GM18868 (cell line): ENCODE measurements at regions not wholly inside any gene's neighbourhood (a gene's known extent, or its start where the extent isn't known, plus 50 kb on each side); places are given as distances from the start of the nearest gene placed in this dataset.

ENCODE experiments used
- ATAC-seq: cut with Tn5 transposase; IDR thresholded peaks from one replicate; pipeline ENCODE4 v1.9.1; 2021; ENCODE audit warnings: mild to moderate bottlenecking, moderate library complexity; ENCODE audit not compliant: unreplicated experiment

DNA sequence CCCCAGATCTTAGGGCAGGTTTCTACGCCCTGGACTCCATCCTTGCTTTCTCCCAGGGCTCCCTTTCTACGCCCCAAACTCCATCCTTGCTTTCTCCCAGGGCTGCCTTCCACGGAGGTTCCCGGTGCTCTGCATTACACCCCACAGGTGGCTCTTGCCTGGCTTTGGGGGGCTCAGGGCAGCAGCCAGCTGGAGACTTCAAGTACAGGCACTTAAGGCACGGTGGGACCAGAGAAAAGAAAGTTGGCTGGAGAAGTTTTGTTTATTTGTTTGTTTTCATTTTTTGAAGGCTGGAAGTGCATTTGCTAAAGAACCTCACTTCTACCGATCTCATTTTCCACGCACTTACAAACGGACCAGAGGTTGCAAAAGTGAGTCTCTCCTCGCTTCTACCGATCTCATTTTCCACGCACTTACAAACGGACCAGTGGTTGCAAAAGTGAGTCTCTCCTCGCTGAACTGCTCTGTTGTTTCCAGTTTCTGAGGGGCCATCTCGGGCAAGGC is 103.8 kb upstream of the MED13L start:
- ATAC-seq = no peak

DNA sequence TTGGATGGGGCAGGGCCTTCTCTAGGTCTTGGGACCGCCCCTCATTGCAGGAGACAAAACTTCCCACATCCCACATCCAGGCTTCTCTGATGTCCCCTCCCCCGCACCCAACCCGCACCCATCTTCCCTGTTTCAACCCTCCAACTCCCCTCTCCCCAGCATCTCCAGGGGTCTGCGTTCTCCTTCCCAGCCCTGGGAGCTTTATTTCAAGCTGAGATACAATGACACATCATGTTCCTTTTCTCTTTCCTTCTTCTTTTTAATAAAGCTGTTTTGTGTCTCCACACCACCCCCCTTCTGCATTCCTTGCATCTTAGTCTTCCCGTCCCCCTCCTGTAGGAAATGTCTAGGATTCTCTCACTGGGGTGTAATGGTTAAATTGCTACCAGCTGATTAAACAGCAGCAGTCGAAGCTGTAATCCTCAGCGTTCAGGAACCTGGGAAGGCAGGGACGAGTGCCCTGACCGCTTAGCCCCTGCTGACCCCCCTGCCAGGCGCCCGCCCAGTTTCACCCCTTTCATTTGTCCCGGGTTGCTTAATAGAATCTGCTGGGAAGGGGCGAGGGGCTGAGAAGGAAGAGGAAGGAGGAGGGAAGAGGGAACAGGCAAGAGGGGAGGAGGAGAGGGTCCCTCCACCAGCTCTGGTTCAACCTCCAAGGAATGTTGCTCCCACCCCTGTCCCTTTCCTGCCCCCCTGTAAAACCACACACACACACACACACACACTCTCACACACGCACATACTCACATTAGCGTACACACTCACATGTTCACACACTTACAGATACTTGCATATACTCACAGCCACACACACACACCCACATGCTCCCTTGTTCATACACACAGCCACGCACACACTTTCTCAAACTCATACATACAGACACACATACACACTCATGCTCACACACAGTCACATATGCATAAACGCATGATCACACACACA is 104.5 kb upstream of the MED13L start:
- ATAC-seq = no peak

DNA sequence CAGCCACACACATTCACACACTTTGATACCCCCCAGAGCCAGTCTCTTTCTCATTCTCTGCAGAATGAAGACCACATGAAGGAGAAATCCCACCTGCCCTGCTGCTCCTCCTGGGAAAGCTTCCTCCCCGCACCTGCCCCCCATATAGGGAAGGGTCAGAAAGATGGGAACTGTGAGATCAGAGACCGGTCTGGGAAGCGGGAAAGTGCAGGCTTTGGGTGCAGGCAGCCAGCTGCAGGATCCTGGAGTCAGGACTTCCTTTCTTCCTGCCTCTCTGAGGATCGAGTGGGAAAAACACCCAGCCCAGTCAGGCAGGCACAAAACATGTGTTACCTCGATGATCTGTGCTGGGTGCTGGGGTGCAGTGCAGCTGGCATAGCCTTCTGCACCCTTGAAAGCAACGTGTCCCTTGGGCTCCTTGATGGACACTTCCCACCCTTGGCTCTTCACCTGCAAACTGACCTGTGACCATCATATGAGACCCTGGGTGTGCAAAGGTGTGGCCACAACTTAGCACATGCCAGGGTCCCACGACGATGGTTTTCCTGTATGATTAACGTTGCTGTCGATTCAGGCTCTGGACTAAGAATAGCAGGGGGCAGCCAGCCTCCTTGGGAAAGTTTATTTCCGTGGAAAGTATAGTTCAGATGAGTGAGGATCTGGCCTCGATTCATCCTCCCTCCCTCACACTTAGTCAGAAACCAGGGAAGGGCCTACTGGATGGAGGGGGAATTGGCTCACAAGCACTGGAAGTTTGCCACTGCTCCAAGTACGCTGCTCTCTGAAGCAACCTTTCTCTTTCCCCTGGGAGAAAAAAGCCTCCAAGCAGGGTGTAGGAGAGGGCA is 105.4 kb upstream of the MED13L start:
- no peak for ATAC-seq

DNA sequence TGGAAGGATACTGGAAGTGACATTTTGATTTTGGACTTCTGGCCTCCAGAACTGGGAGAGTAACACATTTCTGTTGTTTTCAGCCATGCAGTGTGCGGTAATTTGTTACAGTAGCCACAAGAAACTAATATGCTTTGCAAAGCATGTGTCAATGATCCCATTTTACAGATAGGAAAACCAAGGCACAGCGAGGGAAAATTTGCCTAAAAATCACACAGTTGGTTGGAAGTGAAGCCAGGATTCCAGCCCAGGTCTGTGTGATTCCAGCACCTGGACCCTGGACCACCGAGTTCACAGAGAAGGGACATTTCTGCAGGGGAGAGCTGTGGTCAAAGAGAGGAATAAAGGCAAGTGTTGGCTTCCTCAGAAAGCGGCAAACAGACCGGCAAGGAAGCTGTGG is 106.7 kb upstream of the MED13L start:
- no peak for ATAC-seq

DNA sequence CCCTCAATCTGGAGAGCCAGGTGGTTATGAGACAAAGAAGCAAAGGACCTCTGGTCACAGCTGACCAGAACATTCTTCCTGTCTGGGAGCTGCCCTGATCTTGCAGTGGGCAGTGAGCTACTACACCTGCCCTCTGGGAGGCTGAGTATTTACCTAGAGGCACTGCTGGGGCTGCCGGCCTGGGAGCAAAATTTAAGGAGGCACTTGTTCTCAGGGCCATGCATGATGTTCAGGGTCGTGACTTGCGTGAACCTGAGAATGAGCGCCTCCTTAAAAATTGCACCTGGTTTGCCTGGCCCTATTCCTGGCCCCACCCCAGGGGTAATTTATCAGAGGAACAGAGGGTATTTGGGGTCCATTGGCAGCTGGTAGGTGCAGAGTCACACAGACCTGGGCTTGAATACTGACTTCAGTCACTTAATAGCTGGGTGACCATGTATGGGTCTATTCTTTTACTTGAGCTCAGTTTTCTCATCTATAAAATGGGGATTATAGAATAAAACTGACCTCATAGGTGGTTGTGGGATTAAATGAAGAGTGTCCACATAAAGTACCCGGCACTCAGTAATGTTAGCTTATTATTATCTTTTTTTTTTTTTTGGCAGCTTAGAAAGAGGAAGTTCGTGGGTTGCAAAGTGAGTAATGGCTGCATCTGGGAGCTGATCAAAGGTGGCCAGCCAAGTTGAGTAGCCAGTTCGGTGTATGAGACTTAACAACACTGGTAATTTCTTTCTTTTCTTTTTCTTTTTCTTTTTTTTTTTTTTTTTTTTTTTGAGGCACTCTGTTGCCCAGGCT is 107.4 kb upstream of the MED13L start:
- ATAC-seq = no peak

DNA sequence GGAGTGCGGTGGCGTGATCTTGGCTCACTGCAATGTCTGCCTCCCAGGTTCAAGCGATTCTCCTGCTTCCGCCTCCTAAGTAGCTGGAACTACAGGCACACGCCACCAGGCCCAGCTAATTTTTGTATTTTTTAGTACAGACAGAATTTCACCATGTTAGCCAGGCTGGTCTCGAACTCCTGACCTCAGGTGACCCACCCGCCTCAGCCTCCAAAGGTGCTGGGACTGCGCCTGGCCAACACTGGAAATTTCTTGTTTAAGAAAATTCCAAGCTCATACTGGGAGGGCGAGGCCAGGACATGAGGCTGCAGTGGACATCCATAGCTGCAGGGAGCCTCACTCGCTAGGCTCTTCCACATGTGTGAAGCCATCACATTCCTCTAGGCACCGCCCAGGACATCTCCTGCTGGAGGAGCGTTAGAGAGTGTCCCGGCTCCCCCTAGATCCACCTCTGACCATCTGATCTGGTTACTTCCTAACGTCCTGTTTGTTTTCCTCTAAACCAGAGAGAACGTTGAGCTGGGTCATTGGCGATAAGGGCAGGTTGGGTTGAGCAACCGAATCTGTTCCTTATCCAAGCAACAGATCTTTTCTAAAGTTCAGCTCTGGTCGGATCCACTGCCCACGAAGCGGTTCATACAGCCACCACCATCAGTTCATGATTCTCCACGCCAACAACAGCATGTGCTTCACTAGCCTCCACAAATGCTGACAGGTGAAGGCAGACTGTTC is 108.2 kb upstream of the MED13L start:
- no peak for ATAC-seq

DNA sequence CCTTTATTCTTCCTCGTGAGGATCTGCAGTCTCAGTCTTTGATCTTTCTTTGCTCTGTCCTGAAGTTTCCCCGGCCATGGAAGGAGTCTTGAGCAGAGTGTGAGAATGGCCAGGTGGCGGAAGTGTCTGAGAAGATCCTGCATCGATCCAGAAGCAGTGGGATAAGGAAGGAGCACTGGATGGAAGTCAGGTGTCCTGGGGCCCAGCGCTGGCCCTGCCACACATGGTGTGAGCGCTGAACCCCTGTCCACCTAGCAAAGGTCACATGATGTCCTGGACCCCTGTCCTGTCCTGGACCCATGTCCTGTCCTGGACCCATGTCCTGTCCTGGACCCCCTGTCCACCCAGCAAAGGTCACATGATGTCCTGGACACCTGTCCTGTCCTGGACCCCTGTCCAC is 111.8 kb upstream of the MED13L start:
- no peak for ATAC-seq

DNA sequence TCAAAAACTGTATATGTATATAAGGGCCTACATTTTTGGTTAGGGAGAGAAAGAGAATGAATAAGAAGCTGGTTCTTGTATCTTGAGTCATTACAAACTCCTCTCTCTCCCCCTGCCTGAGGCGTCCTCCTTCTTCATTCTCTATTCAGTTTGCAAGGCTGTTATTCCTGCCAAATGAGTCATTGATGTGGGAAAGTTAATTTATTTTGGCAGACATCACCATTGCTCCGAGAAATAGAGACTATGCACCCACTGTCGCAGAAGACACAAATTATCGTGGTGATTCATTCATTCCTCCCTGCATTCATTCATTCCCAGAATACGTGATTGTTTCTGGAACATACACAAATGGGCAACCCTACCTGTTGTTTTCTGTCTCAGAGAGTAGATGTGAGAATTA is 112.5 kb upstream of the MED13L start:
- ATAC-seq = no peak

DNA sequence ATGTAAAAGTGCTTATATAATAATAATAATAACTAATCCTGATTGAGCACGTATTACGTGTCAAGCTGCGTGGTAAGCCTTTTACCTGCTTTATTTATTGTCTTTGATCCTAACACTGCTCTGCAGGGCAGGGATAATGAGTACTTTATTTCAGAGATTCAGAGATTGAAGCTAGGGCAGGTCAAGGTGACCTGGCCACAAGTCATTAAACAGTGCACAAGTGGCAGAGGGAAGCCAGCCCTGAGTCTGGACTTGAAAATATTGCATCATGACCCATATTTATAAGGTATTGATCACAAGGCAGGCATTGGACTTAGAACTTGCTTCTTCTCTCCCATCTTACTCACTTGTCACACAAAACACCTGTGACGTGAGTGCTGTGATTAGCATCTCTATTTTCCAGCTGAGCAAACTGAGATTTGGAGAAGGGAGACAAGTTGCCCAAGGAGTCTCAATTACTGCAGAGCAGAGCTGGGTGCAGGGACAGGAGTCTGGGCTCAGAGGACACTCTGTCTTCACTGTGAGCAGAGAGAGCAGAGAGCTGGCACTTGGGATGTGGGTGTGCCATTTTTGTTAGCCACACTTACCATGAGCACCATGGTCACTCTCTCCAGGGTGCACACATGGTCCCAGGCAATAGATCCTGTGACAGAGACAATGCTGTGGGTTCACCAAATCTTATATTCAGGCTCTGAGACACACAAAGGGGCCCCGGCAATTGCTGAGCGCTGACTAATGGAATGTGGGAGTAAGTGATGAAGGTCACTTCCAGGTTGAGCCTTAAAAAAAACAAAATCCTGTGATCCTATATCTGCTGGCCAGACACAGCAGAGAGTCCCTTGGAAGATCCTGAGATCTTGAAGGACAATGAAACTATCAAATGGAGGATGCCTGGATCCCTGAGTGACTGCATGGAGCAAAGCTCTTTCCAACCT is 113.2 kb upstream of the MED13L start:
- ATAC-seq = no peak

DNA sequence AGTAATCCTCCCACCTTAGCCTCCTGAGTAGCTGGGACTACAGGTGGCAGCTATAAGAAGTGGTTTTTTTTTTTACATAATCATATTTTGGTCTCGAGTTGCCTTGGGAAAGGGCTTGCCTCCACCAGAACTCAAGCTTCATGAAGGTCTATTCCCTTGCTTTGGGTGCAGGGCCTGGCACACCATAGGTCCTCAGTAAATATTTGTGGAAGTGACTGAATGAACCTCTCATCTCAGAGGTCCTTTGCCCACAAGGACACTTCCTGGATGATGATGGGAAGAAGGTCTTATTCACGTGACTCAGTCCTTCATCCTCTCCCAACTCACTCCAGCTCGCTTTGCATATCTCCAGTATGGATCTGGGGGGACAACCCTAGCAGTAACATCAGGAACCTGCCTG is 114.0 kb upstream of the MED13L start:
- no peak for ATAC-seq

DNA sequence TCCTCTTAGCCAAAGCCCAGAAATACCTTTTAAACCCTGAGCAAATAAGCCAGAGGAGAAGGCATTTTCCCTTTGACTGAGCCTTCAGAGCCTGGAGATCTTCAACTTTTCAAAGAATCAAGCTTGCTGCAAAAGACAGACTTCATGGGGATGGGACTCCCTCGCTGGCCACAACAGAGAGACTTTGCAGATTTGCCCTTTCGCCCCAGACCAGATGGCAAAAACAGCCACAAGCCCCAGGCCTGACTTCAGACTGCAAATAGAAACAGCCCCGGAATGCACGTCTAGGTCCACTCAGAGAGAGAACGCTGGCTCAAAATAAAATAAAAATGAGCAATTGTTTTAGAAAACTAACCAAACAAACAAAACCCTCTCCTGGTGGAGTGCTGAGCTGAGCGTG is 114.6 kb upstream of the MED13L start:
- no peak for ATAC-seq

DNA sequence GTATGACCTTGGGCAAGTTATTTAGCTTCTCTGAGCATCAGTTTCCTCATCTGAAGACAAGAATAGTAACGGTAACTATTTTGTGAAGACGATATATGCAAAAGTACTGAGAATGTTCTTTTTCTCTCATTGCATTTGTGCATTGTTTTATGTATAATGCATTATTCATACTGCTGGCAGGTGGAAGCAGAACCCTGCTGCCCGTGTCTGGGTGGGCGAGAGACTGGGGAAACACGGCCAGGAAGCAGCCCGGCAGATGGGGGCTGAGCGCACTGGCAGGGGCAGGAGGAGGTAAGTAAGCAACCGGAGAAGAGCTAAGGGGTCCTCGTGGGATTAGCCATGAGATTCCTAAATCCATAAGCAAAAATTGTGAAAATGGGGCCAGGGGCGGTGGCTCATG is 115.8 kb upstream of the MED13L start:
- ATAC-seq = no peak

DNA sequence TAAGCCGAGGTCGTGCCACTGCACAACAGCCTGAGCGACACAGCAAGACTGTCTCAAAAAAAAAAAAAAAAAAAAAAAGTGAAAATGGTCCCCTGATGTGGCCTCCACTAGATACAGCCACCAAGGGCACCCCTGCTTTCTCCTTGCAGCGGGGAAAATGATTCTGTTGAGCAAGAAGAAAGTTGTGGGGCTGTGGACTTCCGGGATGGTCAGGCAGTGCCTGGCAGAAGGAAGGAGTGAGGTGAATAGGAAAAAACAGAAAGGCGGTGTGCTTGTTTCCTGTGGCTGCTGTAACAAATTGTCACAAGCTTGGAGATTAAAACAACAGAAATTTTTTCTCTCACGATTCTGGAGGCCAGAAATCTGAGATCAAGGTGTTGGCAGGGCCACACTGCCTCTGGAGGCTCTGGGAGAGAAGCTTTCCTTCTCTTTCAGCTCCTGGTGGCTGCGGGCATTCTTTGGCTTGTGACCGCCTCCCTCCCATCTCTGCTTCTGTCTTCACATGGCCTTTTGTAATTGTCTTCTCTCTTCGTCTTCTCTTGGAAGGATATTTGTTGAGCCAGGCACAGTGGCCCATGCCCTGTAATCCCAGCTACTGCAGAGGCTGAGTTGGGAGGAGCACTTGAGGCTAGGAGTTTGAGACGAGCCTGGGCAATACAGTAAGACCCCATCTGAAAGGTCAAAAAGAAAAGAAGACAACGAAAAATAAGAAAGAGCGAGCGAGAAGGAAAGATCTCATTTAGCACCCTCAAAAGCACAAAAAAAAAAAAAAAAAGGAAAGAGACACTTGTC is 116.6 kb upstream of the MED13L start:
- ATAC-seq = no peak

DNA sequence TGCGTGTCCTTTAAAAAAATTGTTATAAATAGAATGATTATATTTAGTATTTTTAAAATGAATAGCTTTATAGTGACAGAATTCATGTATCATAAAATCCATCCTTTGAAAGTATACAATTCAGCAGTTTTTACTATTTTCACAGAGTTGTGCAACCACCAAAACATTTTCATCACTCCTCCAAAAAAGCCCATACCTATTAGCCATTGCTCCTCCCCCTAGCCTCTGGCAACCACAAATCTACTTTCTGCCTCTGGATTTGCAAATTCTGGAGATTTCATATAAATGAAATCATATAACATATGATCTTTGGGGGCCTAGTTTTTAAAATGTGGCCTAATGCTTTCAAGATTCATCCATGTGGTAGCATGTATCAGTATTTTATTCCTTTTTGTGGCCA is 117.9 kb upstream of the MED13L start:
- no peak for ATAC-seq

DNA sequence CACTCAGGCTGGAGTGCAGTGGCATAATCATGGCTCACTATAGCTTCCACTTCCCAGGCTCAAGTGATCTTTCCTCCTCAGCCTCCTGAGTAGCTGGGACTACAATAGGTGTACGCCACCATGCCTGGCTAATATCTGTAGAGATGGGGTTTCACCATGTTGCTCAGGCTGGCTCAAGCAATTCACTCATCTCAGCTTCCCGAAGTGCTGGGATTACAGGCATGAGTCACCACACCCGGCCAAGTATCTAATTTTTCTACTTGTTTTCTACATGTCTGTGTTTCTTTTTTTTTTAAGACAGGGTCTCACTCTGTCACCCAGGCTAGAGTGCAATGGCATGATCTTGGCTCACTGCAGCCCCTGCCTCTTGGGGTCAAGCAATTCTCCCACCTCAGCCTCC is 119.7 kb upstream of the MED13L start:
- no peak for ATAC-seq

DNA sequence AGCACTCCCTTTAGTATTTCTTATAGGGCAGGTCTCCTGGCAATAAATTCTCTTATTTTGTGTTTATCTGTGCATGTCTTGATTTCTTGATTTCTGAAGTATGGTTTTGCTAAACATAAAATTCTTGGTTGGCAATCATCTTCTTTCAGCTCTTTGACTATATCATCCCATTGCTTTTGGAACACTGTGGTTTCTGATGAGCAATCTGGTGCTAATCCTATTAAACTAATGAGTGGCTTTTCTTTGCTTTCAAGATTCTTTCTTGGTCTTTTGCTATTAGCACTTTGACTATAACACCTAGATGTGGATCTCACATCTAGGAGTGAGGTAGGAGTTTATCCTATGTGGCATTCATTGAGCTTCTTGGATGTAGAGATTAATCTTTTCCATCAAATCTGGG is 120.7 kb upstream of the MED13L start:
- no peak for ATAC-seq

DNA sequence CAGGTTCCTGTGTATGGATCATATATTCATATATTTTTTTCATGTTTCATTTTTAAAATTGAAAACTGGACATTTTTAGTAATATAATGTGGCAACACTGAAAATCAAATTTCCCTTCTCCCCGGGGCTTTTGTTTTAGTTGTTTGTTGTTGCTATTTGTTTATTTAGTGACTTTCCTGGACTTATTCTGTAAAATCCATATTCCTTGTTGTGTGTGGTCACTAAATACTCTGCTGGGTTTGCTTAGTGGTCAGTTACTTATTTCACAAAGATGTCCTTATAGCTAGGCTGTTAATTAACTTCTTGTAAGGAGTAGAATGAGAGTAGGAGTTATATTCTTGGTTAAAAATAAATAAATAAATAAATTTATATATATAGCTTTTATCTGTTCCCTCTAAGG is 121.6 kb upstream of the MED13L start:
- ATAC-seq = no peak

DNA sequence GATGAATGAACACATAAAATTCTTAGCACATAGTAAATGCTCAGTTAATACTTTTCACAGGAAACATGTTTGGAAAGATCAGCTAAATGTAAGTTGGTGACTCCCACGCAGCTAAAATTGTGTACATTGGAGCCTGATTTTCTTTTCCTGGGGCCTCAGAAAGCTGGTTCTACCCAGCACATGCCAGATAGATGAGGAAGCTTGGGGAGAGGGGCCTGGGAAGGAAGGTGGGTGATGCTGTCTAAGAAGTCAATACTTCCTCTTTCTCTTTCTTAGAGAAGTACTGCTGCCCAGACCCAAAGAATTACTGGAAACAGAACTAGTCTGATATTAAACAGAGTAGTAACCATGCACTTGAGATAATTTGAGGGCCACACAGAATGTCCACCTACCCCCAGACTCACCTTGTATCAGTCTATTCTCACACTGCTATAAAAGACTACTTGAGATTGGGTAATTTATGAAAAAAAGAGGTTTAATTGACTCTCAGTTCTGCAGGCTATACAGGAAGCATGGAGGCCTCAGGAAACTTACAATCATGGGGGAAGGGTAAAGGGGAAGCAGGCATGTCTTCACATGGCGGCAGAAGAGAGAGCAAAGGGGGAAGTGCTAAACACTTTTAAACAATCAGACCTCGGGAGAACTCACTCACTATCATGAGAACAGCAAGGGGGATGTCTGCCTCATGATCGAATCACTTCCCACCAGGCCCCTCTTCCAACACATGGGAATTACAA is 123.3 kb upstream of the MED13L start:
- ATAC-seq = no peak
